Pancreas (tissue), 10 donors: ENCODE measurements at regions not wholly inside any gene's neighbourhood (a gene's known extent, or its start where the extent isn't known, plus 50 kb on each side); places are given as distances from the start of the nearest gene placed in this dataset.
"Not testable (repeated sequence)": the region's sequence is repeated elsewhere in the genome, so short reads cannot be mapped to it uniquely, and the experiment has no call there.

ENCODE experiments used
- ATAC-seq, 4 donors: fragments of 200-7000 bp; cut with Tn5 transposase; one replicate each; pipeline versions ENCODE4 v1.8.0 to v1.9.1; 2020; ENCODE audit warnings: mild to moderate bottlenecking in 4 of 4, moderate library complexity in 4 of 4
- DNase-seq, 6 donors: peaks; one replicate each; pipeline ENCODE4 v3.0.0-alpha.2; 2020
- FAIRE-seq: peaks from 2 replicates; lab custom pipeline; 2012; peaks lifted over from hg19 to GRCh38; lab: Jason Lieb, UNC
- H3K27ac ChIP-seq, 4 donors: fragments of 200-600 bp; sonication (generic); 1 replicate in 3 of 4; 2 replicates in 1 of 4; pipeline versions ENCODE4 v1.5.0 to v1.8.0; 2020
- H3K27me3 ChIP-seq, 4 donors: fragments of 200-600 bp; one replicate each; pipeline ENCODE4 v1.8.0; 2021
- H3K36me3 ChIP-seq, 3 donors: fragments of 200-600 bp; sonication (generic) in 1 of 3; one replicate each; pipeline versions ENCODE4 v1.5.0 to v1.8.0; 2020 to 2021
- H3K4me1 ChIP-seq, 3 donors: fragments of 200-600 bp; one replicate each; pipeline ENCODE4 v1.8.0; 2021
- H3K4me3 ChIP-seq, 4 donors: fragments of 200-600 bp; sonication (generic) in 2 of 4; one replicate each; pipeline versions ENCODE4 v1.5.0 to v1.8.0; 2020 to 2021
- H3K9me3 ChIP-seq, 4 donors: fragments of 200-600 bp; one replicate each; pipeline ENCODE4 v1.8.0; 2021
- CTCF ChIP-seq, 4 donors: fragments of 200-600 bp; sonication (generic) in 3 of 4; IDR thresholded peaks; one replicate each; pipeline versions ENCODE4 v1.5.0 to v1.8.0; 2021; ENCODE audit warnings: antibody characterized with exemption in 4 of 4
- WGBS, 2 donors: extraction: QIAGEN DNeasy Blood & Tissue Kit; methylation state at CpG; one replicate each; pipeline ENCODE4 v1.1.7; 2013; 5-methylcytosine and 5-hydroxymethylcytosine counted together
- intact Hi-C, 3 donors: fragments of 100-400 bp; cut with DNase I; formaldehyde crosslinking; loops; one replicate each; pipeline versions ENCODE4 v1.11.1 to v1.14.2; 2022
- donor health status: healthy with polysubstance abuse.
- donor health status: DM: no; HTN: no; CAD: no; lungs with moderate emphysema.
- donor health status: DM: no; HTN: no; CAD: no.
- donor health status: control.
- donor health status: control.
- donor health status: Bipolar disorder and iron deficiency.
- donor health status: DM: yes; HTN: yes; CAD: no.
- donor health status: DM: no; HTN: no; CAD: no.
- donor health status: DM: no; HTN: no; CAD: no.
- donor health status: DM: yes; HTN: yes; CAD: no.

GRCh38 chr4:187128976-187129375 is 405.3 kb upstream of the FAT1 start:
- FAIRE-seq (no peak), DNase-seq (no peak), ATAC-seq (no peak)
- H3K27me3 ChIP-seq = no peaks in the 10 kb centered on the region
- no peaks in the 10 kb centered on the region for H3K9me3 ChIP-seq
- WGBS, 2 donors = 70 to 78% methylated on average over 8 of the region's 8 CpGs
- no peak for TF ChIP-seq CTCF (IDR thresholded peaks at IDR 0.05)
- intact Hi-C loops = no loop called here
- no peaks in the 10 kb centered on the region for H3K4me1 ChIP-seq
- H3K27ac ChIP-seq = no peak overlapping the region
- H3K36me3 ChIP-seq = no peaks in the 10 kb centered on the region
- no peak overlapping the region for H3K4me3 ChIP-seq

- intact Hi-C loops, H3K27ac ChIP-seq, DNase-seq, ATAC-seq, H3K4me1 ChIP-seq, FAIRE-seq, H3K9me3 ChIP-seq, H3K27me3 ChIP-seq, H3K36me3 ChIP-seq, H3K4me3 ChIP-seq: not testable (repeated sequence)
- 88 to 100% methylated on average over 1 of the region's 1 CpG for WGBS, 2 donors
Observed at GRCh38 chr4:187131826-187132225, 408.2 kb upstream of the FAT1 start.

DNA sequence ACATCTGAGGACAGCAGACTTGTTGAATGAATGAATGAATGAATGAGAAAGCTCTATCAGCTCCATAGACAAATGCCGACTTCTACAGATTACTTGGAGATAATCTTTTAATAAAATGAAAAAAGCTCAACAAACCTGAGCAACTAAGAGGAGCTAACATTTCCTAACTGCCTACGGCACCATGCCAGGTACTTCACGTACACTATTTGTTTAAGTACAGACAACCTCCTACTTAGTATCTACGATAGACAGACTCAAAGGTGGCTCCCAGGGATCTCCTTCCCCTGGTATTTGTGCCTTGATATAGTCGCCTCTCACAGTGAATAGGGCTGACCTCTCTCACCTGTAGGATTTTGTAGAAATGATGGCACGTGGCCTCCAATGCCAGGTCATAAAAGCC is 412.2 kb upstream of the FAT1 start:
- Histone ChIP-seq H3K4me3 (no peak overlapping the region), H3K36me3 (no peaks in the 10 kb centered on the region), H3K9me3 (no peaks in the 10 kb centered on the region), H3K27ac (no peak overlapping the region), H3K4me1 (no peaks in the 10 kb centered on the region), H3K27me3 (no peaks in the 10 kb centered on the region)
- DNase-seq (no peak), FAIRE-seq (no peak), ATAC-seq (no peak)
- intact Hi-C loops = no loop called here
- no peak for TF ChIP-seq CTCF (IDR thresholded peaks at IDR 0.05)
- WGBS, 2 donors = 86 to 87% methylated on average over 6 of the region's 6 CpGs

DNA sequence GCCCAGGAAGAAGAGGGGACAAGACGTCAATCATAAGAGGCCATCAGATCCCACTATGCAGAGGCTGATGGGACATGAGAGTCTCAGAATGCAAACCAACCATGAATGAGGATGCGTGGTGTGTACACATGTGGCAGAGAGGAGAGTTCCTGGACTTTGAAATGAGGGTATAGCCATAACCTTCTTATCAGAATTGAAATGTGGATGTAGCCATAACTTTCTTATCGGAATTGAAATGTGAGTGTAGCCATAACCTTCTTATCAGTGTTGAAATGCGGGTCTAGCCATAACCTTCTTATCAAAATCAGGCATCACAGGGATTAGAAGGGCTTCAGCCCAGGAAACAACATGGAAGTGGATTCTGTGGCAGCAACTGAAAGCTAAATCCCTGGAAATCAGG is 415.5 kb upstream of the FAT1 start:
- intact Hi-C loops = no loop called here
- Histone ChIP-seq H3K36me3 (no peaks in the 10 kb centered on the region), H3K4me1 (no peaks in the 10 kb centered on the region), H3K27me3 (no peaks in the 10 kb centered on the region), H3K9me3 (no peaks in the 10 kb centered on the region), H3K27ac (no peak overlapping the region), H3K4me3 (no peak overlapping the region)
- DNase-seq = no peak
- no peak for ATAC-seq
- WGBS, 2 donors = 81 to 84% methylated on average over 4 of the region's 4 CpGs
- FAIRE-seq = no peak
- TF ChIP-seq CTCF (IDR thresholded peaks at IDR 0.05) = no peak

DNA sequence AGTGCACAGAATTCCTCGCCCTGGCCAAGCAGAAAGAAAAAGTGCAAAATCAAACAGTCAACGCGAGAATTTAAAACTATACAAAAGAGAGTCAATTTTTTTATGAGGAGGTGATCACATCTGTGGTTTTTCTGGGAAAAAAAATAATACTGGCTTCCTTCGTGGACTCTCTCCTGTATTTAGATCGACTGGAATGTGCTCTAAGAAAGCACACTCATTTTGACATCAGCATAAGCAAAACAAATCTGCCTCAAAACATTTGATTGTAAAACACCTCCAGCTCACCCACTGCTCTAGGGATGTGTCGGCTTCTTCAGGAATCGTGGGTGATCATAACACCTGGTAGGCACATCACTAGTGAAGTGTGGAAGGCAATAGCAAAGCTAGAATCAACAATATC is 417.4 kb upstream of the FAT1 start:
- Histone ChIP-seq H3K36me3 (no peaks in the 10 kb centered on the region), H3K27ac (no peak overlapping the region), H3K27me3 (no peaks in the 10 kb centered on the region), H3K4me1 (no peaks in the 10 kb centered on the region), H3K4me3 (no peak overlapping the region), H3K9me3 (no peaks in the 10 kb centered on the region)
- DNase-seq = no peak
- 70 to 82% methylated on average over 7 of the region's 7 CpGs for WGBS, 2 donors
- ATAC-seq = no peak
- no peak for FAIRE-seq
- TF ChIP-seq CTCF (IDR thresholded peaks at IDR 0.05) = no peak
- intact Hi-C loops = no loop called here
